ENCODE measurements at regions not wholly inside any gene's neighbourhood (a gene's known extent, or its start where the extent isn't known, plus 50 kb on each side); places are given as distances from the start of the nearest gene placed in this dataset.
"Not testable (repeated sequence)": the region's sequence is repeated elsewhere in the genome, so short reads cannot be mapped to it uniquely, and the experiment has no call there.

DNA sequence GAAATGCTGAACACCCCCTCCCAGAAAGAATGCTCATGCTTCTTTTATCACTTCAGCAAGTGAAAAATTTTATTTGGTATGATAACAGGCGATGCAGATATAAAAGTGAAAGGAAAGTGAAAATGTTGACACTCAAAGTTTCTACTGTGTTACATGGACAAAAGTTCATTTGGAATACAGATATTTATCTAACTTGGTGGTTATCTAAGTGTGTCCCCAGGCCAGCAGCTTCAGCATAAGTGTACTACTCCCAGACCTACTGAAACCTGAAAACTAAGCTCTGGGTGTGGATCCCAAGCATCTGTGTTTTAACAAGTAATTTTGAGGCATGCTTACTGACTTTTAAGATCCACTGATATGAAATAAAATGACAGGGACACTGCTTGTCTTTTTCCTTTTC, 157.1 kb upstream of the BCHE start:
- CTCF ChIA-PET, result no interaction called here
- POLR2A ChIA-PET, result no interaction called here

- CTCF ChIA-PET, result no interaction called here
- POLR2A ChIA-PET, result no interaction called here
Observed at GRCh38 chr3:165984589-165984988, 147.4 kb upstream of the BCHE start.

DNA sequence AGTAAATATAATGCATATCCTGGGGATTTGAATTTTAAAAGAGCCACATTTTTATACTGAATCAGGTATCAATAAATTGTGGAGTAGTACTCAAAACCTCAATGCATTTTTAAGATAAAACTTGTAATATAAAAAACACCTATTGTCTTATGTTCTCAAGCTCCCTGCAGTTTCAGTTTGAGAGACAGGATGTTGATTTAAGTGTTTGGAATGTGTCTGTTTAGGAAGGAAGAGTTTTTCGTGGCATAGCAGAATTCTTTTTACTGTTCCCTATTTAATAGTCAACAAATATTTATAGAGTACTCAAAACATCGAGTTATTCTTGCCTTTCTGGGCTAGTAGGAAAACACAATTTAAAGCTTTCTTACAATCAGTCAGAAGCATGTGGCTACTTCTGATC, 146.1 kb upstream of the BCHE start:
- ChIA-PET CTCF (no interaction called here), POLR2A (no interaction called here)

- CTCF ChIA-PET, result no interaction called here
- POLR2A ChIA-PET, result no interaction called here
Observed at GRCh38 chr3:165981318-165981717, 144.1 kb upstream of the BCHE start.

GRCh38 chr3:165960825-165961224, 123.6 kb upstream of the BCHE start:
- CTCF ChIA-PET, POLR2A ChIA-PET: not testable (repeated sequence)

DNA sequence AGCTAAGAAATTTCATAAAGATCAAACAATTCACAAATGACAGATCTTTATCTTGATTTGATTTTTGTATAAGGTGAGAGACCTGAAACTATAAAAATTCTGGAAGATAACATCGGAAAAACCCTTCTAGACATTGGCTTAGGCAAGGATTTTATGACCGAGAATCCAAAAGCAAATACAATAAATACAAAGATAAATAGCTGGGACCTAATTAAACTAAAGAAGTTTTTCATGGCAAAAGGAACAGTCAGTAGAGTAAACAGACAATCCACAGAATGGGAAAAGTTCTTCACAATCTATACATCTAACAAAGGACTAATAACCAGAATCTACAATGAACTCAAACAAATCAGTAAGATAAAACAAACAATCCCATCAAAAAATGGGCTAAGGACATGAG, 116.9 kb upstream of the BCHE start:
- POLR2A ChIA-PET, result no interaction called here

GRCh38 chr3:165946360-165946759, 109.1 kb upstream of the BCHE start:
- ChIA-PET POLR2A (no interaction called here), CTCF (no interaction called here)

More for the DNA sequence above, 116.9 kb upstream of the BCHE start:
- CTCF ChIA-PET, result no interaction called here

GRCh38 chr3:165938986-165939540, 101.8 kb upstream of the BCHE start:
- ChIA-PET POLR2A (no interaction called here), CTCF (no interaction called here)

- POLR2A ChIA-PET, CTCF ChIA-PET: not testable (repeated sequence)
Observed at GRCh38 chr3:165936081-165936480, 98.9 kb upstream of the BCHE start.

DNA sequence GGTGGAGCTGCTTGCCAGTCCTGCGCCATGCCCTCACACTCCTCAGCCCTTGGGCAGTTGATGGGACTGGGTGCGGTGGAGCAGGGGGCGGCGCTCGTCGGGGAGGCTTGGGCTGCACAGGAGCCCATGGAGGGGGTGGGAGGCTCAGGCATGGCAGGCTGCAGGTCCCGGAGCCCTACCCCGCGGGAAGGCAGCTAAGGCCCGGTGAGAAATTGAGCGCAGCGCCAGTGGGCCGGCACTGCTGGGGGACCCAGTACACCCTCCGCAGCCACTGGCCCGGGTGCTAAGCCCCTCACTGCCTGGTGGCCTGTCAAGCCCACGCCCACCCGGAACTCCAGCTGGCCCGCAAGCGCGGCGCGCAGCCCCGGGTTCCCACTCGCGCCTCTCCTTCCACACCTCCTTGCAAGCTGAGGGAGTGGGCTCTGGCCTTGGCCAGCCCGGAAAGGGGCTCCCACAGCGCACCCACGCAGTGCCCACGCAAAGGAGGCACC, 87.1 kb upstream of the BCHE start:
- POLR2A ChIA-PET, CTCF ChIA-PET: not testable (repeated sequence)

GRCh38 chr3:165920984-165921383, 83.8 kb upstream of the BCHE start:
- ChIA-PET CTCF (no interaction called here), POLR2A (no interaction called here)

DNA sequence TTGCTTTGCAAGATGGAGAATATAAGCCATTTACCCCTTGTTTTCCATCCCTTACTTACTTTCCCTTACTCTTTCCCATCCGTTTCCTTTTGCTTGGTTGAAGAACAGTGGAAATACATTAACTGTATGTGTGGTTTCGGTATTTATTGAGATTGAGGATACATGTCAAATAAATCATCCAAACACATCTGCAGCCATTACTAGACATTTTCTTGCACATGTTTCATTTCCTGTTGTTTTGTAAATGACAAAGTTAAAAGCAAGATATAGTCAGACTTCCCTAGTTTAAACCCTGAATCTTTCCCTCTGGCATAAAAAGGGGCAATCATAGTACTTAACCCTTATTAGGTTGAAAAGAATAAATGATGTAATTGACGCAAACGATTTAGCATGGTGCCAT, 82.1 kb upstream of the BCHE start:
- ChIA-PET POLR2A (no interaction called here), CTCF (no interaction called here)

- ChIA-PET CTCF (no interaction called here), POLR2A (no interaction called here)
Observed at GRCh38 chr3:165918657-165918979, 81.4 kb upstream of the BCHE start.

GRCh38 chr3:165917938-165918656, 80.9 kb upstream of the BCHE start:
- POLR2A ChIA-PET, CTCF ChIA-PET: not testable (repeated sequence)

DNA sequence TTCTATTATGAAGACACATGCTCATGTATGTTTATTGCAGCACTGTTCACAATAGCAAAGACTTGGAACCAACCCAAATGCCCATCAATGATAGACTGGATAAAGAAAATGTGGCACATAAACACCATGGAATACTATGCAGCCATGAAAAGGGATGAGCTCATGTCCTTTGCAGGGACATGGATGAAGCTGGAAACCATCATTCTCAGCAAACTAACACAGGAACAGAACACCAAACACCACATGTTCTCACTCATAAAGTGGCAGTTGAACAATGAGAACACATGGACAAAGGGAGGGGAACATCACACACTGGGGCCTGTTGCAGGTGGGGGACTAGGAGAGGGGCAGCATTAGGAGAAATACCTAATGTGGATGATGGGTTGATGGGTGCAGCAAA, 77.9 kb upstream of the BCHE start:
- CTCF ChIA-PET, POLR2A ChIA-PET: not testable (repeated sequence)

- CTCF ChIA-PET, result no interaction called here
- POLR2A ChIA-PET, result interaction anchor here (0.6 kb wide), 1 partner anchor 364 kb away, joined by 7 read pairs; no protein-coding TSS in a partner anchor
Observed at GRCh38 chr3:165903885-165904630, 66.8 kb upstream of the BCHE start.

DNA sequence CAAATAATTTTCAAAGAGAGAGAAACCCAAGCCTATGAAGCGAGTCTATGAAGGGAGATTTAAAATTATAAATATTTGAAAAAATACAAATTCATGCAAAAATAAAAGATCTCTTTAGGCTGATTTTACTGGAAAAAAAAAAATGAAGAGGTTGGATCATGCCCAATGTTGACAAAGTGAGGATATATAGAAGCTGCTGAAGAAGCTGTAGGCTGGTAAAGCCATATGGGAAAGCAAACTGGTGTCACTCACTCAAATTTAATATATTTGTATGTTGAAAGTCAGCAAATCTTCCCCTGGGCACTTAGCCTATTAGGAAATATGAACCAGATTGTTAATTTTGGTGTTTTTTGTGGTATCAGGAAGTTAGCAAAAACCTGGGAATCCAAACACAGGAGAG, 61.8 kb upstream of the BCHE start:
- CTCF ChIA-PET, result no interaction called here

GRCh38 chr3:165897137-165897536, 59.9 kb upstream of the BCHE start:
- POLR2A ChIA-PET, result no interaction called here
- CTCF ChIA-PET, result no interaction called here

More for the DNA sequence above, 61.8 kb upstream of the BCHE start:
- POLR2A ChIA-PET, result no interaction called here

DNA sequence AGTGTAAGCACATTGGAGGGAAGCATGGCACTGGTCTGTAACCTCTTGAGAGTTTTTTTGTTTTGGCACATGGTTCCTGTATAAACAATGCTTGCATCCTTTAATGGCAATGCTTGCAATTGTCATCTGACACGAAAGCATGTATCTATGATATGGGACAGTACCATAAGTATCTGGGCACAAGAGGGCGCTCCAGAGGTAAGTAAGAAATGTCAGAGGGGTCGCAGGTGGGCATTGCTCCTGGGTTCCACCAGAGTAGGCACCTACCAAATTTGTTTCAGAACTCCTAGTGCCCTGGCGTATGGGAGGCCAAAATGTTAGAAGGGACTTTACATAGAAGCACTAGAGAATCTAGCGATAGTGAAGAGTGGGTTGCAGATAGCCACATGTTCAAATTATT, 58.7 kb upstream of the BCHE start:
- ChIA-PET POLR2A (no interaction called here), CTCF (no interaction called here)

- CTCF ChIA-PET, result no interaction called here
- POLR2A ChIA-PET, result no interaction called here
Observed at GRCh38 chr3:165892565-165892964, 55.3 kb upstream of the BCHE start.

Data from activated CD8-positive, alpha-beta memory T cell treated with anti-CD3 and anti-CD28 coated beads for 36 hours (primary cell).